Stomach (tissue), 4 donors: ENCODE measurements at regions not wholly inside any gene's neighbourhood (a gene's known extent, or its start where the extent isn't known, plus 50 kb on each side); places are given as distances from the start of the nearest gene placed in this dataset.

ENCODE experiments used
- CTCF ChIP-seq, 7 experiments: fragments of 450-650 bp in 4 of 7; fragments of 200-600 bp in 3 of 7; sonication (generic) in 3 of 7; IDR thresholded peaks; one replicate each; pipeline ENCODE4 v1.5.1; 2016 to 2019; ENCODE audit warnings: antibody characterized with exemption in 7 of 7, control low read depth in 2 of 7, mild to moderate bottlenecking in 1 of 7
- EP300 ChIP-seq: sonication (generic); formaldehyde crosslinking; IDR thresholded peaks from one replicate; pipeline ENCODE4 v1.6.1; 2017; ENCODE audit warnings: antibody characterized with exemption
- POLR2A ChIP-seq, 4 donors: fragments of 450-650 bp; IDR thresholded peaks; one replicate each; pipeline ENCODE4 v1.6.1; 2016; ENCODE audit warnings: antibody characterized with exemption in 4 of 4, control low read depth in 2 of 4, mild to moderate bottlenecking in 1 of 4, moderate library complexity in 1 of 4
- POLR2AphosphoS5 ChIP-seq, 3 donors: sonication (generic); formaldehyde crosslinking; IDR thresholded peaks; one replicate each; pipeline ENCODE4 v1.6.1; 2016; ENCODE audit warnings: antibody characterized with exemption in 3 of 3

- no peak for TF ChIP-seq CTCF (IDR thresholded peaks at IDR 0.05)
- no peak for TF ChIP-seq POLR2A (IDR thresholded peaks at IDR 0.05)
- TF ChIP-seq EP300, result no peak
- no peak for TF ChIP-seq POLR2AphosphoS5 (IDR thresholded peaks at IDR 0.05)
These were observed 183.8 kb upstream of the KCNMB2 start for GRCh38 chr3:178352326-178353005.
